Ovary (tissue), 7 donors: ENCODE measurements at regions not wholly inside any gene's neighbourhood (a gene's known extent, or its start where the extent isn't known, plus 50 kb on each side); places are given as distances from the start of the nearest gene placed in this dataset.

Experiments used
- DNase-seq, 5 donors: peaks; one replicate each; pipeline ENCODE4 v3.0.0-alpha.2; 2019 to 2020
- H3K27ac ChIP-seq, 2 donors: fragments of 200-600 bp; one replicate each; pipeline versions ENCODE4 v1.5.1 to v1.8.0; 2019 to 2022
- H3K27me3 ChIP-seq: fragments of 200-600 bp; one replicate; pipeline ENCODE4 v1.8.0; 2022
- H3K36me3 ChIP-seq: fragments of 200-600 bp; sonication (generic); one replicate; pipeline ENCODE4 v1.5.1; 2019
- H3K4me1 ChIP-seq: one replicate; pipeline ENCODE4 v1.8.1; 2013; ENCODE audit warnings: mild to moderate bottlenecking, moderate library complexity; ENCODE audit not compliant: insufficient read depth
- H3K4me3 ChIP-seq: fragments of 200-600 bp; sonication (generic); one replicate; pipeline ENCODE4 v1.5.1; 2017
- H3K9me3 ChIP-seq, 2 donors: fragments of 200-600 bp in 1 of 2; sonication (generic) in 1 of 2; one replicate each; pipeline versions ENCODE4 v1.5.1 to v1.8.1; 2013 to 2019; ENCODE audit warnings: mild to moderate bottlenecking in 1 of 2, moderate library complexity in 1 of 2
- EP300 ChIP-seq: sonication (generic); formaldehyde crosslinking; IDR thresholded peaks from one replicate; pipeline ENCODE4 v1.6.1; 2017; ENCODE audit warnings: antibody characterized with exemption
- POLR2A ChIP-seq: fragments of 450-650 bp; IDR thresholded peaks from one replicate; pipeline ENCODE4 v1.6.1; 2017; ENCODE audit warnings: antibody characterized with exemption, mild to moderate bottlenecking, moderate library complexity
- WGBS, 3 donors: extraction: QIAGEN DNeasy Blood & Tissue Kit in 1 of 3; methylation state at CpG; one replicate each; pipeline versions ENCODE4 v1.1.5 to v1.1.7; 2013 to 2017; 5-methylcytosine and 5-hydroxymethylcytosine counted together
- intact Hi-C, 4 donors: fragments of 100-400 bp; cut with DNase I; formaldehyde crosslinking; loops; one replicate each; pipeline versions ENCODE4 v1.11.0 to v1.15.1; 2022 to 2023
- TF ChIP-seq, protein P1 (sequence below), 3 donors: fragments of 450-650 bp in 2 of 3; fragments of 200-600 bp in 1 of 3; IDR thresholded peaks; one replicate each; pipeline versions ENCODE4 v1.5.1 to v1.8.0; 2016 to 2022; ENCODE audit warnings: antibody characterized with exemption in 3 of 3, mild to moderate bottlenecking in 1 of 3
- donor health status: DM: no; HTN: no; CAD: no; lungs with moderate emphysema.
- donor health status: DM: no; HTN: no; CAD: no.
- donor health status: Bipolar disorder and iron deficiency.
- donor health status: DM: no; HTN: no; CAD: no.
- donor health status: DM: yes; HTN: yes; CAD: no.

DNA sequence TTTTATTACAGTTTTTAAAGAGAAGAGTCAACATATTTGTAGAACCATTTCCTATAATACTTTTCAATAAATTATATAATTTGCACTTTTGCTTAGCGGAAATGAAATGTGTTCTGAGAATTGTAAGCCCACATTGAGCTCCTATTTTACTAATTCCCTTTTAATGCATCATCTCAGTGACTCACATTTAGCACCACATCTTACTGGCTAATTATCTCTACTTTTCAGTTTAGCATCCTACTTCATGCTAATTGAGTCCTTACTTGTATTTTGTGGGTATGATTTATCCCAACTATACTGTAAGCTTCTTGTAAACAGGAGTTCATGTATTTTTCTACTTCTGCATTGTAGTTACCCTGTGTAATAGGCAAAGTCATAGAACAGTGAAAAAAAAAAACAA is 67.5 kb downstream of the TMX1 start:
- intact Hi-C loops, result no loop called here
- Histone ChIP-seq H3K4me1 (peaks cover 7% of the 10 kb centered on the region), H3K4me3 (no peak overlapping the region), H3K9me3 (no peaks in the 10 kb centered on the region), H3K27me3 (no peaks in the 10 kb centered on the region), H3K27ac (no peak overlapping the region), H3K36me3 (no peaks in the 10 kb centered on the region)
- no peak for TF ChIP-seq EP300
- no peak for TF ChIP-seq POLR2A
- DNase-seq, result no peak
- WGBS, 3 donors, result 98 to 99% (median 98%) methylated on average over 1 of the region's 1 CpG

DNA sequence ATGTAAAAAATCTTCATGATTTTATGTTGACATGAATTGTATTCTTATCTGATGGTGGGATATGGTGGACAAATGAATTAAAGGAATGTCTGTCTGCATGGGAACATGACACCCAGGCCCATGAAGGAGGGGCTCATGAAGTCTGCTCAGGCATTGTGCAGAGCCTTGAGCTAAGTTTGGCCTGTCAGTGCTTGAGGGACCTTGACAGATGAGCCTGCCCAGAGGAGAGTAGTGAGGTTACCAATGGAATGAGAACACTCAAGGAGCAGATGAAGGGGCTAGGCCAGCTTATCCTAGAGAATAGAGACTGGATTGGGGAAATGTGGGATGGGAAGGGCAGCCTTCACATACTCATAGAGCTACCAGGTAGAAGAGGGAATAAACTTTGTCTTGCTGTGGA is 68.8 kb downstream of the TMX1 start:
- Histone ChIP-seq H3K27me3 (no peaks in the 10 kb centered on the region), H3K4me3 (no peak overlapping the region), H3K4me1 (peaks cover 1% of the 10 kb centered on the region), H3K27ac (no peak overlapping the region), H3K36me3 (no peaks in the 10 kb centered on the region), H3K9me3 (no peaks in the 10 kb centered on the region)
- no peak for TF ChIP-seq EP300
- TF ChIP-seq, protein P1, sequence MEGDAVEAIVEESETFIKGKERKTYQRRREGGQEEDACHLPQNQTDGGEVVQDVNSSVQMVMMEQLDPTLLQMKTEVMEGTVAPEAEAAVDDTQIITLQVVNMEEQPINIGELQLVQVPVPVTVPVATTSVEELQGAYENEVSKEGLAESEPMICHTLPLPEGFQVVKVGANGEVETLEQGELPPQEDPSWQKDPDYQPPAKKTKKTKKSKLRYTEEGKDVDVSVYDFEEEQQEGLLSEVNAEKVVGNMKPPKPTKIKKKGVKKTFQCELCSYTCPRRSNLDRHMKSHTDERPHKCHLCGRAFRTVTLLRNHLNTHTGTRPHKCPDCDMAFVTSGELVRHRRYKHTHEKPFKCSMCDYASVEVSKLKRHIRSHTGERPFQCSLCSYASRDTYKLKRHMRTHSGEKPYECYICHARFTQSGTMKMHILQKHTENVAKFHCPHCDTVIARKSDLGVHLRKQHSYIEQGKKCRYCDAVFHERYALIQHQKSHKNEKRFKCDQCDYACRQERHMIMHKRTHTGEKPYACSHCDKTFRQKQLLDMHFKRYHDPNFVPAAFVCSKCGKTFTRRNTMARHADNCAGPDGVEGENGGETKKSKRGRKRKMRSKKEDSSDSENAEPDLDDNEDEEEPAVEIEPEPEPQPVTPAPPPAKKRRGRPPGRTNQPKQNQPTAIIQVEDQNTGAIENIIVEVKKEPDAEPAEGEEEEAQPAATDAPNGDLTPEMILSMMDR (IDR thresholded peaks at IDR 0.05), result no peak
- no peak for TF ChIP-seq POLR2A
- DNase-seq, result no peak
- intact Hi-C loops, result no loop called here

GRCh38 chr14:51310505-51310944 is 70.5 kb downstream of the TMX1 start:
- intact Hi-C loops, result no loop called here
- no peak overlapping the region for H3K27ac ChIP-seq
- H3K4me3 ChIP-seq, result no peak overlapping the region
- DNase-seq, result peak in 2 of 5 donors; percentile 22 to 47
- TF ChIP-seq, protein P1 (IDR thresholded peaks at IDR 0.05), result no peak
- TF ChIP-seq POLR2A (no peak), EP300 (no peak)
- H3K9me3 ChIP-seq, result no peaks in the 10 kb centered on the region
- H3K4me1 ChIP-seq, result no peaks in the 10 kb centered on the region
- no peaks in the 10 kb centered on the region for H3K36me3 ChIP-seq
- H3K27me3 ChIP-seq, result no peaks in the 10 kb centered on the region
- 34 to 55% (median 48%) methylated on average over 1 of the region's 1 CpG for WGBS, 3 donors

- no peak for TF ChIP-seq POLR2A
- TF ChIP-seq EP300, result no peak
- TF ChIP-seq, protein P1 (IDR thresholded peaks at IDR 0.05), result no peak
- Histone ChIP-seq H3K4me3 (no peak overlapping the region), H3K27ac (no peak overlapping the region), H3K9me3 (no peaks in the 10 kb centered on the region), H3K36me3 (no peaks in the 10 kb centered on the region), H3K4me1 (peaks cover 10% of the 10 kb centered on the region), H3K27me3 (no peaks in the 10 kb centered on the region)
- 90 to 94% (median 93%) methylated on average over 4 of the region's 4 CpGs for WGBS, 3 donors
- DNase-seq, result no peak
- intact Hi-C loops, result no loop called here
Measured at GRCh38 chr14:51314321-51315015, 74.4 kb downstream of the TMX1 start.

DNA sequence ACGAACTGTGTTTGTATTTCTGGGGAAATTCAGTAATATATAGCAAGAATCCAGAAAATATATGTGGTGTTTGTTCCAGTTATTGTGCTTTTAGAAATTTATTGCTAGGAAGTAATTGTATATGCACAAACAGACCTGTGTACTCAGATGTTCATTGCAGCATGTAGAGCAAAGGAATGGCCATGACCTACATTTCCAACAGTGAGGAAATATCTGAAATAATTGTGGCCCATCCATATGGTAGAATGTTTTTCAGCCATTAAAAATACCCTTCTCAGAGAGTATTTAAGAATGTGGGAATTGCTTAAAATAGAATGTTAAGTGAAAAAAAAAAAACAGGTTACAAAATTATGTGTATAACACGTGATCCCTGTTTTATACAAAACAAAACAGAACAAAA is 77.3 kb downstream of the TMX1 start:
- TF ChIP-seq, protein P1 (IDR thresholded peaks at IDR 0.05), result no peak
- intact Hi-C loops, result no loop called here

More for the DNA sequence above, 77.3 kb downstream of the TMX1 start:
- 44 to 54% (median 52%) methylated on average over 2 of the region's 2 CpGs for WGBS, 3 donors
- Histone ChIP-seq H3K27ac (no peak overlapping the region), H3K27me3 (no peaks in the 10 kb centered on the region), H3K4me1 (peaks cover 12% of the 10 kb centered on the region), H3K9me3 (no peaks in the 10 kb centered on the region), H3K36me3 (no peaks in the 10 kb centered on the region), H3K4me3 (no peak overlapping the region)
- DNase-seq, result no peak
